HL-60/S4 treated with retinoic acid at 250 ng/mL for 4 days and 3 days (cell line): ENCODE measurements at regions not wholly inside any gene's neighbourhood (a gene's known extent, or its start where the extent isn't known, plus 50 kb on each side); places are given as distances from the start of the nearest gene placed in this dataset.

Source experiments
- in situ Hi-C: fragments of 300-500 bp; cut with MboI; formaldehyde crosslinking; loops from 2 replicates; pipeline ENCODE4 v1.7.0; 2022; ENCODE audit warnings: low sequenced_read_pairs

- in situ Hi-C loops: no loop called here
Observed at GRCh38 chr18:76580288-76580962, 85.4 kb upstream of the ZNF516 start.

GRCh38 chr18:76579301-76579695 lies 84.3 kb upstream of the ZNF516 start:
- in situ Hi-C loops: no loop called here

- in situ Hi-C loops: no loop called here
Observed at GRCh38 chr18:76578571-76579300, 83.7 kb upstream of the ZNF516 start.

- in situ Hi-C loops: no loop called here
Observed at GRCh38 chr18:76573325-76574025, 78.4 kb upstream of the ZNF516 start.

GRCh38 chr18:76572518-76573247 lies 77.6 kb upstream of the ZNF516 start:
- in situ Hi-C loops: no loop called here

GRCh38 chr18:76571689-76572088 lies 76.6 kb upstream of the ZNF516 start:
- in situ Hi-C loops: no loop called here

- in situ Hi-C loops: no loop called here
Observed at GRCh38 chr18:76570856-76571255, 75.8 kb upstream of the ZNF516 start.

GRCh38 chr18:76569644-76570419 lies 74.8 kb upstream of the ZNF516 start:
- in situ Hi-C loops: no loop called here

- in situ Hi-C loops: no loop called here
Observed at GRCh38 chr18:76568731-76569130, 73.7 kb upstream of the ZNF516 start.

- in situ Hi-C loops: no loop called here
Observed at GRCh38 chr18:76567835-76568445, 72.9 kb upstream of the ZNF516 start.

- in situ Hi-C loops: no loop called here
Observed at GRCh38 chr18:76566987-76567386, 71.9 kb upstream of the ZNF516 start.

- in situ Hi-C loops: no loop called here
Observed at GRCh38 chr18:76565238-76566173, 70.5 kb upstream of the ZNF516 start.

- in situ Hi-C loops: no loop called here
Observed at GRCh38 chr18:76564655-76565237, 69.7 kb upstream of the ZNF516 start.

- in situ Hi-C loops: no loop called here
Observed at GRCh38 chr18:76564117-76564516, 69.1 kb upstream of the ZNF516 start.

- in situ Hi-C loops: no loop called here
Observed at GRCh38 chr18:76562286-76563122, 67.5 kb upstream of the ZNF516 start.

GRCh38 chr18:76558881-76559667 lies 64.0 kb upstream of the ZNF516 start:
- in situ Hi-C loops: no loop called here

- in situ Hi-C loops: no loop called here
Observed at GRCh38 chr18:76557026-76557575, 62.1 kb upstream of the ZNF516 start.
